ENCODE measurements at regions not wholly inside any gene's neighbourhood (a gene's known extent, or its start where the extent isn't known, plus 50 kb on each side); places are given as distances from the start of the nearest gene placed in this dataset.

GRCh38 chr5:57655228-57655627 lies 172.6 kb upstream of the ACTBL2 start:
- TF ChIP-seq POLR2AphosphoS5 (IDR thresholded peaks at IDR 0.05): no peak
- no peak for TF ChIP-seq POLR2A (IDR thresholded peaks at IDR 0.05)
- TF ChIP-seq EP300 (IDR thresholded peaks at IDR 0.05): no peak
- no peak for TF ChIP-seq CTCF (IDR thresholded peaks at IDR 0.05)
- no peak for DNase-seq
- intact Hi-C loops (cut with DNase I; ENCODE audit: low total_unique reads): no loop called here
- Histone ChIP-seq H3K27me3 (no peaks in the 10 kb centered on the region), H3K4me1 (no peaks in the 10 kb centered on the region), H3K4me3 (no peak overlapping the region), H3K36me3 (no peaks in the 10 kb centered on the region), H3K27ac (no peak overlapping the region), H3K9me3 (no peaks in the 10 kb centered on the region)
- 77 to 94% (median 81%) methylated on average over 4 of the region's 4 CpGs for WGBS, 5 donors

GRCh38 chr5:57653636-57654290 lies 171.2 kb upstream of the ACTBL2 start:
- H3K36me3 ChIP-seq: no peaks in the 10 kb centered on the region
- TF ChIP-seq CTCF (IDR thresholded peaks at IDR 0.05): no peak
- TF ChIP-seq EP300 (IDR thresholded peaks at IDR 0.05): no peak
- TF ChIP-seq POLR2A (IDR thresholded peaks at IDR 0.05): no peak
- no peak for TF ChIP-seq POLR2AphosphoS5 (IDR thresholded peaks at IDR 0.05)
- H3K27ac ChIP-seq: no peak overlapping the region
- no peaks in the 10 kb centered on the region for H3K27me3 ChIP-seq
- no peaks in the 10 kb centered on the region for H3K9me3 ChIP-seq
- intact Hi-C loops (cut with DNase I; ENCODE audit: low total_unique reads): no loop called here
- no peaks in the 10 kb centered on the region for H3K4me1 ChIP-seq
- peak in 1 of 2 donors; percentile 34 for DNase-seq
- no peak overlapping the region for H3K4me3 ChIP-seq
- 56 to 83% (median 68%) methylated on average over 3 of the region's 3 CpGs for WGBS, 5 donors

GRCh38 chr5:57651127-57651526 lies 168.5 kb upstream of the ACTBL2 start:
- no peak for DNase-seq
- no peaks in the 10 kb centered on the region for H3K4me1 ChIP-seq
- no peak for TF ChIP-seq POLR2AphosphoS5 (IDR thresholded peaks at IDR 0.05)
- TF ChIP-seq POLR2A (IDR thresholded peaks at IDR 0.05): no peak
- no peak for TF ChIP-seq EP300 (IDR thresholded peaks at IDR 0.05)
- no peak for TF ChIP-seq CTCF (IDR thresholded peaks at IDR 0.05)
- H3K9me3 ChIP-seq: peaks cover 0 to 4% (median 0%) of the 10 kb centered on the region in 4 donors
- intact Hi-C loops (cut with DNase I; ENCODE audit: low total_unique reads): no loop called here
- H3K27ac ChIP-seq: no peak overlapping the region
- H3K36me3 ChIP-seq: no peaks in the 10 kb centered on the region
- WGBS, 5 donors: 86 to 100% (median 96%) methylated on average over 1 of the region's 1 CpG
- no peak overlapping the region for H3K4me3 ChIP-seq
- no peaks in the 10 kb centered on the region for H3K27me3 ChIP-seq

- peak; percentile 33 for DNase-seq
- intact Hi-C loops (cut with DNase I; ENCODE audit: low total_unique reads): no loop called here
- Histone ChIP-seq H3K27me3 (no peaks in the 10 kb centered on the region), H3K27ac (no peak overlapping the region), H3K4me3 (no peak overlapping the region), H3K4me1 (no peaks in the 10 kb centered on the region), H3K9me3 (peaks cover 0 to 4% (median 0%) of the 10 kb centered on the region in 4 donors), H3K36me3 (no peaks in the 10 kb centered on the region)
- TF ChIP-seq EP300 (IDR thresholded peaks at IDR 0.05) (no peak), CTCF (IDR thresholded peaks at IDR 0.05) (peak in 5 of 7 experiments; percentile 24 to 65 (median 58)), POLR2AphosphoS5 (IDR thresholded peaks at IDR 0.05) (no peak)
- WGBS, 5 donors: 58 to 72% (median 68%) methylated on average over 6 of the region's 6 CpGs
Observed at GRCh38 chr5:57650360-57651069, 167.9 kb upstream of the ACTBL2 start.

Data from stomach (tissue), 8 donors.